Fibroblast of lung (primary cell): ENCODE measurements at regions not wholly inside any gene's neighbourhood (a gene's known extent, or its start where the extent isn't known, plus 50 kb on each side); places are given as distances from the start of the nearest gene placed in this dataset.

Experiments used
- DNase-seq, 2 donors: peaks; one replicate each; pipeline versions ENCODE4 v3.0.0 to v3.0.0-alpha.2; 2010; ENCODE audit warnings: low read depth in 2 of 2
- H2AFZ ChIP-seq: 2 replicates; pipeline ENCODE4 v1.5.1; 2012; ENCODE audit warnings: low read length, control low read depth, inconsistent platforms
- H3K27ac ChIP-seq: 2 replicates; pipeline ENCODE4 v1.5.1; 2011; ENCODE audit warnings: low read length, control low read depth; ENCODE audit not compliant: insufficient read depth
- H3K27me3 ChIP-seq: 2 replicates; pipeline ENCODE4 v1.5.1; 2011; ENCODE audit warnings: mild to moderate bottlenecking, low read length; ENCODE audit not compliant: control insufficient read depth, insufficient read depth
- H3K36me3 ChIP-seq: 2 replicates; pipeline ENCODE4 v1.5.1; 2011; ENCODE audit warnings: low read length; ENCODE audit not compliant: control insufficient read depth, insufficient read depth
- H3K4me1 ChIP-seq: 2 replicates; pipeline ENCODE4 v1.5.1; 2011; ENCODE audit warnings: low read length; ENCODE audit not compliant: control insufficient read depth, insufficient read depth; ENCODE audit errors: extremely low read depth
- H3K4me2 ChIP-seq: 2 replicates; pipeline ENCODE4 v1.5.1; 2011; ENCODE audit warnings: low read length, control low read depth; ENCODE audit not compliant: insufficient read depth; ENCODE audit errors: extremely low read depth
- H3K4me3 ChIP-seq, 4 experiments: fragments of 200-600 bp in 1 of 4; sonication (generic) in 1 of 4; replicated peaks in 1 of 4; 2 replicates each; pipeline ENCODE4 v1.5.1; 2011 to 2016; ENCODE audit warnings: low read length in 4 of 4, low read depth in 3 of 4, mild to moderate bottlenecking in 3 of 4, control low read depth in 2 of 4, inconsistent platforms in 1 of 4, mixed read lengths in 1 of 4; ENCODE audit not compliant: insufficient read depth in 1 of 4; ENCODE audit errors: control extremely low read depth in 1 of 4
- H3K79me2 ChIP-seq: 2 replicates; pipeline ENCODE4 v1.5.1; 2012; ENCODE audit warnings: mild to moderate bottlenecking, low read length, inconsistent platforms; ENCODE audit not compliant: control insufficient read depth, insufficient read depth
- H3K9ac ChIP-seq: 2 replicates; pipeline ENCODE4 v1.5.1; 2011; ENCODE audit warnings: mild to moderate bottlenecking, low read length, control low read depth; ENCODE audit not compliant: insufficient read depth
- H3K9me3 ChIP-seq: 2 replicates; pipeline ENCODE4 v1.5.1; 2012; ENCODE audit warnings: low read depth, low read length; ENCODE audit not compliant: control insufficient read depth, insufficient read depth
- H4K20me1 ChIP-seq: 2 replicates; pipeline ENCODE4 v1.5.1; 2011; ENCODE audit warnings: low read length; ENCODE audit not compliant: control insufficient read depth, insufficient read depth; ENCODE audit errors: extremely low read depth
- CTCF ChIP-seq, 2 donors: IDR thresholded peaks in 1 of 2; conservative IDR thresholded peaks in 1 of 2; 1 replicate in 1 of 2; 2 replicates in 1 of 2; pipeline ENCODE4 v1.5.1; 2011 to 2012; ENCODE audit warnings: low read length in 2 of 2, control low read depth in 1 of 2, inconsistent platforms in 1 of 2, low read depth in 1 of 2, mild to moderate bottlenecking in 1 of 2
- EZH2 ChIP-seq: IDR thresholded peaks from 2 replicates; pipeline ENCODE4 v1.5.1; 2012; ENCODE audit warnings: low read length, control low read depth, mild to moderate bottlenecking; ENCODE audit errors: missing control alignments

DNA sequence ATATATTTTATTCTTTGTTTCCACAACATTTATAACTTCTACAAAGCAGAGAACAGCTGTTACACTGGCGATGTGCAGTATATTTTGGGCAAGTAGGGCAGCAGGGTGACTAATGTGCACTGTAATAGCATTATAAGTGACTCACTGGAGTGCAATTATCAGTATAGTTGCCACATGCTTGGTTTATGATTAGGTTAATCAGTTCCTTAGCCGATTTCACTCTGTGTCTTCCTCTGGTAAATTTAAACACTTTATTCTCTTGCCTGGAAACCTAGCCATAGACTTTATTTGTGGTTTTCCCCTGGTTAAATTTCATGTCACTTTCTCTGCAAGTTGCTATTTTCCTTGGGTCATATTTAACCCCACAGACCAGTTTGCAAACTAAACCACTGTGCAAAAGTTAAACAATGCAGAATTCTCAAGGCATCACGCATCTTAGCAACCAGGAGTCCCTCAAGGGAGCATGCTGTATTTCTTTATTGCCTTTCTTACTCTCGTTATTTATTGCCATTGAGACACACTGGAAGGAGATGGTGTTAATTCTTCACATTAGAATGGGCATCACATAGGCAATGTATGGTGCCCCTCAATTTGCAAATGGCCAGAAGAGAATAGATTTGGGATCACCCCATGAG is 690.2 kb upstream of the DPPA4 start:
- Histone ChIP-seq H4K20me1 (no peaks in the 10 kb centered on the region), H3K4me2 (no peak overlapping the region), H3K36me3 (no peaks in the 10 kb centered on the region), H3K4me1 (no peaks in the 10 kb centered on the region), H2AFZ (no peak overlapping the region), H3K9ac (no peak overlapping the region), H3K4me3 (no peak overlapping the region), H3K27ac (no peak overlapping the region), H3K27me3 (no peaks in the 10 kb centered on the region), H3K9me3 (no peaks in the 10 kb centered on the region), H3K79me2 (no peaks in the 10 kb centered on the region)
- DNase-seq, result peak; percentile 74 to 79
- TF ChIP-seq EZH2 (no peak), CTCF (conservative IDR thresholded peaks at IDR 0.05 in 1 of 2, IDR thresholded peaks at IDR 0.05 in 1 of 2; ENCODE audit: low read depth in 1 of 2, low read length in 2 of 2) (no peak)

- H3K36me3 ChIP-seq, result no peaks in the 10 kb centered on the region
- DNase-seq, result no peak
Measured at GRCh38 chr3:110031975-110032374, 694.6 kb upstream of the DPPA4 start.

GRCh38 chr3:110059431-110059830 is 722.1 kb upstream of the DPPA4 start:
- Histone ChIP-seq H3K4me1 (no peaks in the 10 kb centered on the region), H3K27me3 (no peaks in the 10 kb centered on the region), H3K36me3 (no peaks in the 10 kb centered on the region), H2AFZ (no peak overlapping the region), H3K4me3 (no peak overlapping the region), H3K9ac (no peak overlapping the region), H3K9me3 (no peaks in the 10 kb centered on the region), H3K27ac (no peak overlapping the region), H4K20me1 (no peaks in the 10 kb centered on the region), H3K79me2 (no peaks in the 10 kb centered on the region), H3K4me2 (no peak overlapping the region)
- no peak for TF ChIP-seq EZH2
- DNase-seq, result no peak

More at GRCh38 chr3:110031975-110032374, 694.6 kb upstream of the DPPA4 start:
- Histone ChIP-seq H3K9me3 (no peaks in the 10 kb centered on the region), H3K4me2 (no peak overlapping the region), H3K27ac (no peak overlapping the region), H3K79me2 (no peaks in the 10 kb centered on the region), H2AFZ (no peak overlapping the region), H3K9ac (no peak overlapping the region), H3K4me1 (no peaks in the 10 kb centered on the region), H3K27me3 (no peaks in the 10 kb centered on the region), H4K20me1 (no peaks in the 10 kb centered on the region), H3K4me3 (no peak overlapping the region)
- TF ChIP-seq EZH2 (no peak), CTCF (conservative IDR thresholded peaks at IDR 0.05 in 1 of 2, IDR thresholded peaks at IDR 0.05 in 1 of 2; ENCODE audit: low read depth in 1 of 2, low read length in 2 of 2) (no peak)
